ENCODE measurements at regions not wholly inside any gene's neighbourhood (a gene's known extent, or its start where the extent isn't known, plus 50 kb on each side); places are given as distances from the start of the nearest gene placed in this dataset.

- intact Hi-C loops (cut with DNase I; ENCODE audit: low total_unique reads), result no loop called here
- TF ChIP-seq POLR2A (IDR thresholded peaks at IDR 0.05) (no peak), CTCF (IDR thresholded peaks at IDR 0.05) (no peak)
- WGBS, 2 donors, result 84 to 88% methylated on average over 1 of the region's 1 CpG
- no peak overlapping the region for H3K4me3 ChIP-seq (ENCODE audit: low read depth, poor library complexity, severe bottlenecking)
- no peak for DNase-seq (ENCODE audit: low spot score in 2 of 2)
Observed at GRCh38 chr3:115363071-115363470, 216.0 kb upstream of the ZBTB20 start.

DNA sequence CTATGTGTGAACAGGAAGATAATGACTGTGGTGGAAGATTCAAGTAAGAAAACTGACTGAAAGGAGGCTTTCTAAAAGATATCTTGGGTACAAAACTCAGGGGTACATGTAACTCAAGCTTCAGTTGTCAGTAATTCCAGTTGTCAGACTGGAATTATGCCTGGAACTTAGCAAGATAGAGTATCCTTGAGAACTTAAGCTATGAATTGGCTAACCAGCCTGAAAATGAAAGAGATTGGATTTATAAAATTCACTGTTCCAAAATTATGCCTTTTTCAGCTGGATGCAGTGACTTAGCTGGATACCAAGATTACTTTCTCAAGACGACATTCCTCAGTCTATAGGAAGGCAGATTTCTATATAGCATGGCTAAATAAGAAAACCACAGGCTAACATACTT is 221.9 kb upstream of the ZBTB20 start:
- TF ChIP-seq POLR2A (IDR thresholded peaks at IDR 0.05) (no peak), CTCF (IDR thresholded peaks at IDR 0.05) (no peak)
- H3K4me3 ChIP-seq (ENCODE audit: low read depth, poor library complexity, severe bottlenecking), result no peak overlapping the region
- no peak for DNase-seq (ENCODE audit: low spot score in 2 of 2)
- intact Hi-C loops (cut with DNase I; ENCODE audit: low total_unique reads), result no loop called here
- WGBS, 2 donors, result 66% methylated on average over 1 of the region's 1 CpG

GRCh38 chr3:115375362-115375761 is 228.3 kb upstream of the ZBTB20 start:
- TF ChIP-seq CTCF (IDR thresholded peaks at IDR 0.05) (no peak), POLR2A (IDR thresholded peaks at IDR 0.05) (no peak)
- WGBS, 2 donors, result 81 to 87% methylated on average over 2 of the region's 2 CpGs
- no peak for DNase-seq (ENCODE audit: low spot score in 2 of 2)
- no peak overlapping the region for H3K4me3 ChIP-seq (ENCODE audit: low read depth, poor library complexity, severe bottlenecking)
- intact Hi-C loops (cut with DNase I; ENCODE audit: low total_unique reads), result no loop called here

DNA sequence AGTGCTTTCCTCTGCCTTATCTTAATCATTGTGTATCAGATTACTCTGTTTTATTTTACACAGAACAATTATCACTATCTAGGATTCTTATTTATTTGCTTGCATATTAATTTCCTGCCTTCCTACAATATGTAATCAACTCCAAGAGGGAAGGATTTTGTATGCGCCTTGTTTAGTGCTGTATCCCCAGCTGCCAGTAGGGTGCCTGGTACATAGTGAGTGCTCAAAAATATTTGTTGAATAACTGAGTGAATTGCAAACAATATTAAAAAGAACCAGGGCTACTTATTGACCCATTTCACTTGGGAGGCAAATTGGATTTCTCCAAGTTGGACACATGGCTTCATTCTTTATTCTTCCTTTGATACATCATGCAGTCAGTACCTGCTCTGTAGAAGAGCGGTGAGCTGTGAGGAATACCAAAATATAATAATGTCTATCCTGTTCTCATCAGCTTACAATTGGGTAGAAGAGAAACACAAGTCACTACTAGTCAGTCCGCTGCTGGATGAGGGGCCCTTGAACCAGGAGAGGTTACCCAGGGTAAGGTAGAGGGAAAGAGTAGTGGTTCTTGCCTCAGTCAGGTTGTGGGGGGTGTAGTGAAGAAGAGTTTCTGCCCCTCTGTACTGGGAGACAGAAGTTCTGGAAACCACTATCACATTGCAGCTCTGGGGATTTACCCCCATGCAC is 233.9 kb upstream of the ZBTB20 start:
- intact Hi-C loops (cut with DNase I; ENCODE audit: low total_unique reads), result no loop called here
- TF ChIP-seq CTCF (IDR thresholded peaks at IDR 0.05) (no peak), POLR2A (IDR thresholded peaks at IDR 0.05) (no peak)
- no peak for DNase-seq (ENCODE audit: low spot score in 2 of 2)
- 76 to 84% methylated on average over 3 of the region's 3 CpGs for WGBS, 2 donors
- H3K4me3 ChIP-seq (ENCODE audit: low read depth, poor library complexity, severe bottlenecking), result no peak overlapping the region

GRCh38 chr3:115381573-115381912 is 234.5 kb upstream of the ZBTB20 start:
- H3K4me3 ChIP-seq (ENCODE audit: low read depth, poor library complexity, severe bottlenecking), result no peak overlapping the region
- intact Hi-C loops (cut with DNase I; ENCODE audit: low total_unique reads), result no loop called here
- no peak for TF ChIP-seq CTCF (IDR thresholded peaks at IDR 0.05)
- TF ChIP-seq POLR2A (IDR thresholded peaks at IDR 0.05), result no peak
- WGBS, 2 donors, result 33 to 44% methylated on average over 5 of the region's 5 CpGs
- DNase-seq (ENCODE audit: low spot score in 2 of 2), result no peak

GRCh38 chr3:115381931-115382330 is 234.8 kb upstream of the ZBTB20 start:
- TF ChIP-seq CTCF (IDR thresholded peaks at IDR 0.05) (no peak), POLR2A (IDR thresholded peaks at IDR 0.05) (no peak)
- no peak overlapping the region for H3K4me3 ChIP-seq (ENCODE audit: low read depth, poor library complexity, severe bottlenecking)
- 85 to 86% methylated on average over 1 of the region's 1 CpG for WGBS, 2 donors
- intact Hi-C loops (cut with DNase I; ENCODE audit: low total_unique reads), result no loop called here
- DNase-seq (ENCODE audit: low spot score in 2 of 2), result no peak
